Erythroblast (primary cell): ENCODE measurements at regions not wholly inside any gene's neighbourhood (a gene's known extent, or its start where the extent isn't known, plus 50 kb on each side); places are given as distances from the start of the nearest gene placed in this dataset.

Experiments used
- GATA1 ChIP-seq: IDR thresholded peaks from 2 replicates; pipeline ENCODE4 v1.6.1; 2011; ENCODE audit warnings: low read depth, mild to moderate bottlenecking, control low read depth, low read length, moderate library complexity
- POLR2A ChIP-seq: IDR thresholded peaks from 2 replicates; pipeline ENCODE4 v1.6.1; 2011; ENCODE audit warnings: mild to moderate bottlenecking, low read length

DNA sequence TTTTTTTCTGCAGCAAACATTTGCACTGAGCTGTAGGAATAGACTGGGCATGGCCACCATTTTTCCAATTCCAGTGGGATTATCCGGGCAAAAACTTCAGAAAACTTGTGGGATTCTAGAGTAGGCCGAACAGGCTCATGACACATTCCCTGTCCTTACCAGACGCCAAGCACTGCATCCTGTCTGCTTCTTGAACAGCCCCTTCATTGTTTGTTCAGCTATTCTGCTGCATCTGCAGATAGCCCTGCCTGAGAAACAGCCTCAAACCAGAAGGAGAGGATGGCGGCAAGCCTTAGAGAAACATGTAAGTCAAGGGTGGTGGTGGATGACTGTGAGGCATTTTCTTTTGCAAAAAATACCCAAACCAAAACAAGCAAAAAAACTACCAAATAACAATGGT lies 111.8 kb upstream of the NTRK2 start:
- TF ChIP-seq POLR2A: no peak
- no peak for TF ChIP-seq GATA1
